Cardiac fibroblast (primary cell): ENCODE measurements at regions not wholly inside any gene's neighbourhood (a gene's known extent, or its start where the extent isn't known, plus 50 kb on each side); places are given as distances from the start of the nearest gene placed in this dataset.

Source experiments
- DNase-seq, 2 donors: peaks; one replicate each; pipeline versions ENCODE4 v3.0.0 to v3.0.0-alpha.2; 2010; ENCODE audit warnings: low read depth in 2 of 2
- H3K4me3 ChIP-seq, 2 donors: replicated peaks in 1 of 2; 1 replicate in 1 of 2; 2 replicates in 1 of 2; pipeline ENCODE4 v1.5.1; 2011; ENCODE audit warnings: low read depth in 2 of 2, low read length in 2 of 2, mild to moderate bottlenecking in 2 of 2, moderate library complexity in 1 of 2
- TF ChIP-seq, protein P1 (sequence below): IDR thresholded peaks from one replicate; pipeline ENCODE4 v1.5.1; 2011; ENCODE audit warnings: low read depth, mild to moderate bottlenecking, low read length, inconsistent platforms

DNA sequence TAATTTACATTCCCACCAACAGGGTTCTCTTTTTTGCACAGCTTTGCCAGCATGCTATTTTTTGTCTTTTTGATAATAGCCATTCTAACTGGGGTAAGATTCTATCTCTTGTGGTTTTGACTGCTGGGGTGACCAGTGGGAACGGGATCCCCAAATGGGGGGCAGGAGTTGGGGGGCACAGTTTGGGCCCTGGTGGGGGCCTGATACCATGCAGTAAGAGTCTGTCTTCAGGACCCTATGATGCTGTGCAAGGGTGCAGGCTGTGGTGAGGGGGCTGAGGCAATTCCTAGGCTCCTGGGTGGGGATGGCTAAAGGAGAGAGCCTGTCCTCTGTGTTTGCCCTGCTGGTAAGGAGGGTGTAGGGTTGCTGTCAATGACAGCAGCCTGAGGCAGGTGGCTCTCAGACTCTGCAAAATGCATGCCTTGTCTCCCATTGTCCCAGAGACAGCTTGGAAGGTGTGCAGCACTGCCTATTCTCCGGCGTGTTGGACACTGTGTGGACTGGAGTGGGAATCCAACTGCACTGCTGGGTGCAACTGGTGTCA lies 172.7 kb upstream of the ARHGAP24 start:
- TF ChIP-seq, protein P1, sequence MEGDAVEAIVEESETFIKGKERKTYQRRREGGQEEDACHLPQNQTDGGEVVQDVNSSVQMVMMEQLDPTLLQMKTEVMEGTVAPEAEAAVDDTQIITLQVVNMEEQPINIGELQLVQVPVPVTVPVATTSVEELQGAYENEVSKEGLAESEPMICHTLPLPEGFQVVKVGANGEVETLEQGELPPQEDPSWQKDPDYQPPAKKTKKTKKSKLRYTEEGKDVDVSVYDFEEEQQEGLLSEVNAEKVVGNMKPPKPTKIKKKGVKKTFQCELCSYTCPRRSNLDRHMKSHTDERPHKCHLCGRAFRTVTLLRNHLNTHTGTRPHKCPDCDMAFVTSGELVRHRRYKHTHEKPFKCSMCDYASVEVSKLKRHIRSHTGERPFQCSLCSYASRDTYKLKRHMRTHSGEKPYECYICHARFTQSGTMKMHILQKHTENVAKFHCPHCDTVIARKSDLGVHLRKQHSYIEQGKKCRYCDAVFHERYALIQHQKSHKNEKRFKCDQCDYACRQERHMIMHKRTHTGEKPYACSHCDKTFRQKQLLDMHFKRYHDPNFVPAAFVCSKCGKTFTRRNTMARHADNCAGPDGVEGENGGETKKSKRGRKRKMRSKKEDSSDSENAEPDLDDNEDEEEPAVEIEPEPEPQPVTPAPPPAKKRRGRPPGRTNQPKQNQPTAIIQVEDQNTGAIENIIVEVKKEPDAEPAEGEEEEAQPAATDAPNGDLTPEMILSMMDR: no peak
- no peak overlapping the region for H3K4me3 ChIP-seq
- no peak for DNase-seq

DNA sequence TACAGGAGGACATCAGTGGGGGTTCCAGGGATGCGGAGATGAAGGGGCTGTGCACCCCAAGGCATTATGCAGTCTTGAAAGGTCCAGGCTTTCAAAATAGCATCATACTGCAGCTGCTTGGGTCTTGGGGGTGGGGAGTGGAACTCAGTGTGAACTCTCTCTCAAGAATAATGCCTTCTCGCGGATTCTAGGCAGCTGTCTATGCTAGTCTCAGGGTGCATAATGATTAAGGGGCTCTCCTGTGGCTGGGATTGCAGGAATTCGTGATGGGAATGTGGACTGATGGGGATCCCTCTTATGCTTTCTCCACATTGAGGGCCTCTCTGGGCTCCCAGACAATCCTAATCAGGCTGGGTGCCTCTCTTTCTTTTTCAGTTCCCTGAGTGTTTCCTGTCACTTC lies 172.2 kb upstream of the ARHGAP24 start:
- no peak overlapping the region for H3K4me3 ChIP-seq
- no peak for DNase-seq
- TF ChIP-seq, protein P1: no peak

DNA sequence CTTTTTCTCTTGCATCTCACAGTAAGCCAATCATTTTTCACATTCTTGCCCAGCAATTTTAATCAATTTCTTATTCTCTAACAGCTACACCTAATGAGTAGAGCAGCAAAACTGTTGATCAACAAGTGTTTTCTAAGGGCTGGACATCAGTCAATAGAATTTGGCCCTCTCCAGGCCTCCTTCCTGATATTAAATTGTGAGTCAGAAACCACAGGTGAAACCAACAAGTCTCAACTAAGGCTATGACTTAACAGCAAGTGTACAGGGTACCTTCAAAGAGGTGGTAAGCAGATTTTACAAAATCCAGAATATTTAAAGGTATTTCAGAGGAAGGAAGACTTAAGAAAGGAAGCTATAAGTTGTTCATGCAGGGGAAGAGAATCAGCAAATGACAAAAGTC lies 156.5 kb upstream of the ARHGAP24 start:
- no peak for DNase-seq
- TF ChIP-seq, protein P1: no peak
- H3K4me3 ChIP-seq: no peak overlapping the region

DNA sequence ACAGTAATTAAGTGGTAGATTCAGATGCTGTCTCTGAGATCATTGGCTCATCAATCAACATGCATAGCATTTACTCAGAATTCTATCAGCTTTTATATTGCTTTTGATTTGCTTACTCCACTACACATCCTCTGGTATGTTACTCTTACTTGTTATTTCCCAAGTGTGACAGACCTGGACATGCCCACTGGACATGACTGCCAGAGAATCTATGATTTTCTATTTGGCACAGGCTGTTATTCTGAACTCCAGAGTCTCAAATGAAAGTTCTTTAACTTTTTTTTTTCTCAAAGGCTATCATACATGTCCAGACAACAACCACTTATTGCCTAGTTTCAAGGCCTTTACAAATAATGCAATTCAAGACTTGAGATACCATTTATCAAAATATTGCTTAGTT lies 116.1 kb upstream of the ARHGAP24 start:
- TF ChIP-seq, protein P1: no peak
- H3K4me3 ChIP-seq: no peak overlapping the region
- no peak for DNase-seq

DNA sequence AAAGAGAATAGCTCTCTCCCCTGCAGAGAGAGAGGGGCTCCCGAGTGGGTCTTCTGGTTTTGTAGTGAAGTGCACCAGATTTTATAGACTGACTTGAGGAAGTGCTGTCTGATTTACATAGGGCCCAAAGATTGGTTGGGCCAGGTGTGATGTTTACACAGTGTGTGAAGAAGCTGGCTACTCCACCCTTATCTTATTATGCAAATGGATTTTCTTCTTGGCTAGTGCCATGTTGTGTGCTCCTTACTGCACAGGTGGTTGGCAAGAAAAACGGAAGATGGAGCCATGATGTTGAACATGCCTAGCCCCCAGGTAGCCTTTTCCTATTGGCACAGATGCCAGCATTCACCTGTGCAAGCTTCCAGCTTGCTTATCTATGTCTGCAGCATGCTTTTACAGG lies 112.4 kb upstream of the ARHGAP24 start:
- DNase-seq: no peak
- TF ChIP-seq, protein P1: no peak
- no peak overlapping the region for H3K4me3 ChIP-seq

DNA sequence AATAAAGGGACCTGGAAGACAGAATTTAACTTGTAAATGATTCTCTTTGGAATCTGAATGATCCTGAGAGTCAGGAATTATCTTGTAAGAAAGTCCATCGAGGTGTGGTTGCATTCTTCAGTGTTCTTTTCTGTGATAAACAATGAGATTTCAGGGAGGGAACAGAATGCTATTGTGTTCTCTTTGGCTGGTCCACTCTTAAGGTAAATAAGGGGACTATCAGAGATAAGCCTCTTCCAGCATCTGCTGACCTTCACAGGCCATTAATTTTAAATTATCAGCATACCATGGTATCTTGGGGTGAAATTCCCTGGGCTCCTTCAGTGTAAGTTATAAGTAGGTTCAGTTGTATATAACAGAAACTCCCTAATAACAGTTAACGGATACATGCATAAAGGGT lies 107.1 kb upstream of the ARHGAP24 start:
- TF ChIP-seq, protein P1: no peak
- no peak overlapping the region for H3K4me3 ChIP-seq
- DNase-seq: no peak

DNA sequence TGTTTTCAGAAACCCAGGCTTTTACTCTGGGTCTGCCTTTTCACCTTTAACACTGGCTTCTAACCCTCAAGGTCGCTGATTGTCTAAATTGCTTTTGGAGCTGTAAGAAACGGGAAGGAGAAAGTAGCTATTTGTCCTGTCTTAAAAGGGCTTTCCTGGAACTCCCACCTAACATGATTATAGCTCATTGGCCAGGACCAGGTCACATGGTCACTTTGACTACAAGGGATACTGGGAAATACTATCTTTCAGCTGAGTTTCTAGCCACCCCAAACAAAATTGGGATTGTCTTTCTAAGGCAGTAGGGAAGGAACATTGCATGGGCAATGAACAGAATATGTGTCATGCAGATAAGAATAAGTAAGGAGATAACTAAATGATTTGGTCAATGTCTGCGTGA lies 106.7 kb upstream of the ARHGAP24 start:
- no peak overlapping the region for H3K4me3 ChIP-seq
- DNase-seq: no peak
- TF ChIP-seq, protein P1: no peak
